Lower leg skin (tissue), 3 donors: ENCODE measurements at regions not wholly inside any gene's neighbourhood (a gene's known extent, or its start where the extent isn't known, plus 50 kb on each side); places are given as distances from the start of the nearest gene placed in this dataset.
A peak's percentile ranks its signal among the peaks of the same experiment; 100 is the strongest.
"Not testable (repeated sequence)": the region's sequence is repeated elsewhere in the genome, so short reads cannot be mapped to it uniquely, and the experiment has no call there.

Source experiments
- DNase-seq, 2 donors: peaks; one replicate each; pipeline ENCODE4 v3.0.0-alpha.2; 2019; ENCODE audit warnings: low spot score in 2 of 2
- H3K4me3 ChIP-seq: fragments of 200-600 bp; sonication (generic); 2 replicates; pipeline ENCODE4 v1.5.1; 2017; ENCODE audit warnings: mild to moderate bottlenecking, low read depth; ENCODE audit not compliant: poor library complexity, severe bottlenecking
- WGBS, 2 donors: methylation state at CpG; one replicate each; pipeline ENCODE4 v1.1.5; 2018; 5-methylcytosine and 5-hydroxymethylcytosine counted together
- intact Hi-C: fragments of 100-400 bp; cut with DNase I; formaldehyde crosslinking; loops from one replicate; pipeline ENCODE4 v1.15.0; 2023; ENCODE audit warnings: low total_unique reads

DNA sequence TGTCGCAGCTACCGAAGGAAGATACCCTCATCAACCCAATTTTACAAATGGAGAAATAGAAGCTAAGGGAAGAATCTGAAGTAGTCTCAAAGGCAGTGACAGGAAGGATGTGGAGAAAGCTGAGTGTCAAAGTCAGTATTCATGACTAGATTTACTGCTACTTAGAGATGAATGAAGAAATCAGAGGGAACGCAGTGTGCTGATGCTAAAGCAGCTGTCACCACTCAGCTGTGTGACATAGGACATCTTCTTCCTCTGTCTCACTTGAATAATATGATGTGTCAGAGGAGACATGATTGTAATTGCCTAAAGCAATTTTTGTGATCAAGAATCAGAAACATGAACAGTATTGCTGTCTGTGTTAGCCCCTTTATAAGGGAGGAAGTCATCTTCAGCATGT, 54.1 kb downstream of the RAB6D start:
- WGBS, 2 donors = 82 to 85% methylated on average over 3 of the region's 3 CpGs

DNA sequence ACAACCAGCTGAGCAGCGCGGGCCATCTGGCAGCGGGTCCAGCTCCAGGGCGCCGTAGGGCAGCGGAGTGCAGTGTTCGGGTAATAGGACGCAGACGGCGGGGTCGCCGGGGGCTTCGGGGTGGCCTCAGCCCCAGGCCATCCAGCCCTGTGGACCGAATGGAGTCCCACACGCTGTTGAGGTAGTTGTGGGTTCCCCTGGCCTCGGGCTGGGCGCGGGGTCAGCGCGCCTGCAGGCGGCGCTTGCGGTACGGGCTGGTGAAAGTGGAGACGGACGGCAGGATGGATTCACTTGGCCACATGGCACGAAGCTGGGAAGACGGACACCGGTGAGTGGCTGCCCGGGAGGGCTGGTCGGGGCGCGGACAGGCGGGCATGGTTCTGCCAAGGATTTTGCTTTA, 63.8 kb downstream of the RAB6D start:
- not testable (repeated sequence) for DNase-seq, H3K4me3 ChIP-seq
- intact Hi-C loops = loop anchor here (10.0 kb wide), 1 partner anchor 125 kb away; no protein-coding TSS in a partner anchor
- WGBS, 2 donors = 52 to 62% methylated on average over 23 to 33 of the region's 34 CpGs

More for the DNA sequence above, 54.1 kb downstream of the RAB6D start:
- H3K4me3 ChIP-seq, DNase-seq: not testable (repeated sequence)
- intact Hi-C loops = loop anchor here (10.0 kb wide), 1 partner anchor 135 kb away; no protein-coding TSS in a partner anchor

DNA sequence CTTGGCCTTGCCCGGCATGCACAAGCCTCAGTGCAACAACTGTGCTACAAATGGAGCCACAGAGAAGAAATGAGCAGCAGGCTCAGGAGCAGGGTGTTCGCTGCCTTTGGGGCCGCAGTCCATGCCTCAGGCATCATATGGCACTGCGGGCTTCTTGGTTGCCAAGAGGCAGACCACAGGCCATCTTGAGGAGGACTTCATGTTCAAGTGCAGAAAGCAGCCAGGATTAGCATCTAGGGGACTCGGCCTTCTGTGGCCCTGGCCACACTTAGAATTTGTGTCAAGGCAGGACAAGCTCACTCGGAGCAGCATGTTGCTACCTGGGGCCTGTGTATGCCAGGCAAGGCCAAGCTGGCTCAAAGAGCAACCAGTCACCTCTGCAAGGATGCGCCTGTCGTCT, 68.5 kb downstream of the POTEE start:
- WGBS, 2 donors = 74 to 79% methylated on average over 7 of the region's 8 CpGs
- DNase-seq, intact Hi-C loops: not testable (repeated sequence)

DNA sequence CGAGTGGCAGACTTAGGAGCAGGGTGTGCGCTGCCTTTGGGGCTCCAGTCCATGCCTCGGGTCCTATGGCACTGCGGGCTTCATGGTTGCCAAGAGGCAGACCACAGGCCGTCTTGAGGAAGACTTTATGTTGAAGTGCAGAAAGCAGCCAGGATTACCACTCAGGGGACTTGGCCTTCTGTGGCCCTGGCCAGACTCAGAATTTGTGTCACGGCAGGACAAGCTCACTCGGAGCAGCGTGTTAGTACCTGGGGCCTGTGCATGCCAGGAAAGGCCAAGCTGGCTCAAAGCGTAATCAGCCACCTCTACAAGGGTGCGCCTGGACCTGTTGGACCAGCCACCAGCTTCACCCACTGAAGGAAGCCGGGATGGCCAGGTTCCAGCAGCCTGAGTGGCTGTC, 68.0 kb downstream of the POTEE start:
- DNase-seq, intact Hi-C loops, H3K4me3 ChIP-seq: not testable (repeated sequence)
- WGBS, 2 donors = 76 to 80% methylated on average over 4 to 11 of the region's 11 CpGs

More for the DNA sequence above, 68.5 kb downstream of the POTEE start:
- H3K4me3 ChIP-seq = not testable (repeated sequence)

DNA sequence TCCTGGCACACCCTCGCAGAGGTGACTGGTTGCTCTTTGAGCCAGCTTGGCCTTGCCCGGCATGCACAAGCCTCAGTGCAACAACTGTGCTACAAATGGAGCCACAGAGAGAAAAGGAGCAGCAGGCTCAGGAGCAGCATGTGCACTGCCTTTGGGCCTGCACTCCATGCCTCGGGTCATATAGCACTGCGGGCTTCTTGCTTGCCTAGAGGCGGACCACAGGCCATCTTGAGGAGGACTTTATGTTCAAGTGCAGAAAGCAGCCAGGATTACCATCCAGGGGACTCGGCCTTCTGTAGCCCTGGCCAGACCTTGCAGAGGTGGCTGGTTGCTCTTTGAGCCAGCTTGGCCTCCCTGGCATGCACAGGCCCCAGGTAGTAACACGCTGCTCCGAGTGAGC, 62.7 kb downstream of the POTEE start:
- intact Hi-C loops, H3K4me3 ChIP-seq: not testable (repeated sequence)
- peak in 1 of 2 donors; percentile 83 for DNase-seq
- 92 to 93% methylated on average over 6 to 8 of the region's 8 CpGs for WGBS, 2 donors

DNA sequence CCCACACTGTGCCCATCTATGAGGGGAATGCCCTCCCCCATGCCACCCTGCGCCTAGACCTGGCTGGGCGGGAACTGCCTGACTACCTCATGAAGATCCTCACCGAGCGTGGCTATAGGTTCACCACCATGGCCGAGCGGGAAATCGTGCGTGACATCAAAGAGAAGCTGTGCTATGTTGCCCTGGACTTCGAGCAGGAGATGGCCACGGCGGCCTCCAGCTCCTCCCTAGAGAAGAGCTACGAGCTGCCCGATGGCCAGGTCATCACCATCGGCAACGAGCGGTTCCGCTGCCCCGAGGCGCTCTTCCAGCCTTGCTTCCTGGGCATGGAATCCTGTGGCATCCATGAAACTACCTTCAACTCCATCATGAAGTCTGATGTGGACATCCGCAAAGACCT, 54.7 kb downstream of the POTEE start:
- 91% methylated on average over 9 of the region's 20 CpGs; no CpG with 5 or more reads in 1 of the 2 donors for WGBS, 2 donors
- peak in 1 of 2 donors; percentile 78 for DNase-seq
- intact Hi-C loops, H3K4me3 ChIP-seq: not testable (repeated sequence)
